ENCODE measurements at regions not wholly inside any gene's neighbourhood (a gene's known extent, or its start where the extent isn't known, plus 50 kb on each side); places are given as distances from the start of the nearest gene placed in this dataset.

- CTCF ChIA-PET: no interaction called here
- Histone ChIP-seq H3K9ac (ENCODE audit: low read length) (no peak overlapping the region), H3K9me3 (ENCODE audit: control extremely low read depth in 1 of 3, control insufficient read depth in 2 of 3, insufficient read depth in 1 of 3, low read length in 2 of 3) (no peaks in the 10 kb centered on the region), H3K4me3 (ENCODE audit: control extremely low read depth in 1 of 5, extremely low read depth in 1 of 5, insufficient read depth in 1 of 5, low read depth in 2 of 5, low read length in 4 of 5) (no peak overlapping the region), H2AFZ (ENCODE audit: insufficient read depth, low read depth, low read length, poor library complexity, severe bottlenecking) (no peak overlapping the region), H3K79me2 (ENCODE audit: control insufficient read depth, insufficient read depth, low read length) (no peaks in the 10 kb centered on the region), H3K36me3 (replicated peaks in 1 of 2; ENCODE audit: control extremely low read depth in 1 of 2, control insufficient read depth in 1 of 2, extremely low read depth in 1 of 2, insufficient read depth in 2 of 2, low read length in 1 of 2) (no peaks in the 10 kb centered on the region), H3K4me2 (replicated peaks; ENCODE audit: low read depth, low read length, poor library complexity, severe bottlenecking) (no peak overlapping the region), H4K20me1 (ENCODE audit: control insufficient read depth, insufficient read depth, low read length, poor library complexity, severe bottlenecking) (no peaks in the 10 kb centered on the region), H3K27ac (ENCODE audit: low read length in 2 of 2) (no peak overlapping the region), H3K4me1 (ENCODE audit: control insufficient read depth in 2 of 2, insufficient read depth in 2 of 2, low read length in 2 of 2) (no peaks in the 10 kb centered on the region), H3K27me3 (replicated peaks in 1 of 4; ENCODE audit: control extremely low read depth in 1 of 4, control insufficient read depth in 3 of 4, insufficient read depth in 4 of 4, low read length in 3 of 4) (peaks cover 0 to 2% (median under 1%) of the 10 kb centered on the region in 4 experiments)
- H3K27ac Mint-ChIP-seq: no peak overlapping the region
- peaks cover 28% of the 10 kb centered on the region for H3K27me3 Mint-ChIP-seq
- WGBS (ENCODE audit: insufficient coverage): 90% methylated on average over 7 of the region's 7 CpGs
- TF ChIP-seq CTCF (IDR thresholded peaks at IDR 0.05) (no peak), EZH2 (IDR thresholded peaks at IDR 0.05; ENCODE audit: borderline replicate concordance, insufficient read depth, low read depth, low read length, poor library complexity, severe bottlenecking) (no peak)
- H3K4me1 Mint-ChIP-seq: no peaks in the 10 kb centered on the region
- H3K9me3 Mint-ChIP-seq (ENCODE audit: insufficient read depth): no peaks in the 10 kb centered on the region
- intact Hi-C loops (cut with micrococcal nuclease): no loop called here
- ATAC-seq (ENCODE audit: low read depth) (no peak), DNase-seq (no peak)
- no peak overlapping the region for H3K4me3 Mint-ChIP-seq
- POLR2A ChIA-PET: no interaction called here
Measured at GRCh38 chr15:77685082-77685815, 52.5 kb upstream of the LINGO1 start.

GRCh38 chr15:77684341-77685081 is 51.8 kb upstream of the LINGO1 start:
- TF ChIP-seq EZH2 (IDR thresholded peaks at IDR 0.05; ENCODE audit: borderline replicate concordance, insufficient read depth, low read depth, low read length, poor library complexity, severe bottlenecking) (no peak), CTCF (IDR thresholded peaks at IDR 0.05) (no peak)
- intact Hi-C loops (cut with micrococcal nuclease): no loop called here

More at GRCh38 chr15:77684341-77685081, 51.8 kb upstream of the LINGO1 start:
- CTCF ChIA-PET: no interaction called here
- POLR2A ChIA-PET: no interaction called here
- Mint-ChIP-seq H3K9me3 (ENCODE audit: insufficient read depth) (no peaks in the 10 kb centered on the region), H3K27ac (no peak overlapping the region), H3K27me3 (peaks cover 24% of the 10 kb centered on the region), H3K4me1 (no peaks in the 10 kb centered on the region), H3K4me3 (no peak overlapping the region)
- Histone ChIP-seq H3K4me3 (ENCODE audit: control extremely low read depth in 1 of 5, extremely low read depth in 1 of 5, insufficient read depth in 1 of 5, low read depth in 2 of 5, low read length in 4 of 5) (no peak overlapping the region), H3K27me3 (replicated peaks in 1 of 4; ENCODE audit: control extremely low read depth in 1 of 4, control insufficient read depth in 3 of 4, insufficient read depth in 4 of 4, low read length in 3 of 4) (peaks cover 0 to 2% (median 0%) of the 10 kb centered on the region in 4 experiments), H4K20me1 (ENCODE audit: control insufficient read depth, insufficient read depth, low read length, poor library complexity, severe bottlenecking) (no peaks in the 10 kb centered on the region), H2AFZ (ENCODE audit: insufficient read depth, low read depth, low read length, poor library complexity, severe bottlenecking) (no peak overlapping the region), H3K27ac (ENCODE audit: low read length in 2 of 2) (no peak overlapping the region), H3K36me3 (replicated peaks in 1 of 2; ENCODE audit: control extremely low read depth in 1 of 2, control insufficient read depth in 1 of 2, extremely low read depth in 1 of 2, insufficient read depth in 2 of 2, low read length in 1 of 2) (no peaks in the 10 kb centered on the region), H3K9me3 (ENCODE audit: control extremely low read depth in 1 of 3, control insufficient read depth in 2 of 3, insufficient read depth in 1 of 3, low read length in 2 of 3) (no peaks in the 10 kb centered on the region), H3K9ac (ENCODE audit: low read length) (no peak overlapping the region), H3K4me2 (replicated peaks; ENCODE audit: low read depth, low read length, poor library complexity, severe bottlenecking) (no peak overlapping the region), H3K79me2 (ENCODE audit: control insufficient read depth, insufficient read depth, low read length) (no peaks in the 10 kb centered on the region), H3K4me1 (ENCODE audit: control insufficient read depth in 2 of 2, insufficient read depth in 2 of 2, low read length in 2 of 2) (no peaks in the 10 kb centered on the region)
- ATAC-seq (ENCODE audit: low read depth) (no peak), DNase-seq (no peak)
- WGBS (ENCODE audit: insufficient coverage): 85% methylated on average over 5 of the region's 7 CpGs

Data from B cell (primary cell).